NCI-H2107 (cell line): ENCODE measurements at regions not wholly inside any gene's neighbourhood (a gene's known extent, or its start where the extent isn't known, plus 50 kb on each side); places are given as distances from the start of the nearest gene placed in this dataset.

Experiments
- DNase-seq: peaks from one replicate; lab custom pipeline; 2025; lab: John Stamatoyannopoulos, UW

DNA sequence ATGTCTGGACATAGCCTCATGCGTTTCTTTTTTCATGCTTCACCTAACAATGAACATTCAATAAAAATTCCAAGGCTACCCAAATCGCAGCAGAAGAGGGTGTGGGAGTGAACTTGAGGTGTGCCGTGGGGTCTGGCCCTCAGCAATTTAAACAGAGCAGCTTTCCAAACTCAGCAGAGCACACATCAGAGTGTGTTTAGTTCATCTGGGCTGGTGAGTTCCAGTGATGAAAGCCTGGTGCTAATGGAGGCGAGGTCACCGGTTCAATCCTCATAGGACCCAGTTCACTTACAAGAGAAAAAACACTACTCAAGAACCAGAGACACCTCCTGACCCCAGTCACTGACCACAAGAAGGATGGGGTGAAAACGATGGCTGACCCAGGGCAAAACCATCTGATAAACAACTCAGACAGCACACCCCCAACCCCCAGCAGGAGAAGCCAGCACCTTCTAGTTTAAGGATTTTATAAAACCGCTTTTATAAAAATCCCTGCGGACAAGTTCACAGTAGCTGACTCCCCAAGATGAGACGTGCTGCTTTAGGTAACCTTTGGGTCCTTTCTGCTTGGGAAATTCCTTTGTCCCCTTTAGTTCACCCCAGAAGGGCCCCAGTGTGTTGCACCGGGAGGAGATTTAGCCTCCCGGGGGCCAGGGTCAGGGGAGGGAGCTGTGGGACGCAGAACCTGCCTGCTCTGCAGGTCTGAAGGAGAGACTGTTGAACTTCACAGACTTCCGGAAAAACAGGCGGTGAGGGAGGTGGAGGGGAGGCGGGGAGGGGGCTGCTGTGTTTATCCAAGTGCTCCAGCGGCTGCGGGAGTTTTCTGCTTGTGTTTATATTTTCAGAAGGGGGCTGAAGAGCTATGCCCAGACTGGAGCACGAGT, 152.7 kb upstream of the SOX11 start:
- DNase-seq, result no peak

DNA sequence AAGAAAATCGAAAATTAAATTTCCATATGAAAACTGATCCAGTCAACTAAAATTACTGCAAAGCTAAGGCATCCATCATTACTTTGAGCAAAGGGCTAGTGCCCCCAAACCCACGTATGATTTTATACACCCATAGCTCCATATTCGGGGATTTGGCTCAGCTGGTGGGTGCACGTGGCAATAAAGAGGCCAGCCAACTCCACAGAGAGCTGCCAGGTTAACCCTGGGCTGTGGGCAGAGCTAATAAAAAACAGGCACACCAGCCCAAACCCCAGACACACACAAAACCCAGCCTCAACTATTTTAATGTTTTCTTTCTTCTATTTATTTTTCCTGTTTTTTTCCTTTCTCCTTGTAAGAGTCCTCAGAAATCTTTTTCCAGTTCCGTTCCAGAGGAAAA, 151.3 kb upstream of the SOX11 start:
- no peak for DNase-seq

DNA sequence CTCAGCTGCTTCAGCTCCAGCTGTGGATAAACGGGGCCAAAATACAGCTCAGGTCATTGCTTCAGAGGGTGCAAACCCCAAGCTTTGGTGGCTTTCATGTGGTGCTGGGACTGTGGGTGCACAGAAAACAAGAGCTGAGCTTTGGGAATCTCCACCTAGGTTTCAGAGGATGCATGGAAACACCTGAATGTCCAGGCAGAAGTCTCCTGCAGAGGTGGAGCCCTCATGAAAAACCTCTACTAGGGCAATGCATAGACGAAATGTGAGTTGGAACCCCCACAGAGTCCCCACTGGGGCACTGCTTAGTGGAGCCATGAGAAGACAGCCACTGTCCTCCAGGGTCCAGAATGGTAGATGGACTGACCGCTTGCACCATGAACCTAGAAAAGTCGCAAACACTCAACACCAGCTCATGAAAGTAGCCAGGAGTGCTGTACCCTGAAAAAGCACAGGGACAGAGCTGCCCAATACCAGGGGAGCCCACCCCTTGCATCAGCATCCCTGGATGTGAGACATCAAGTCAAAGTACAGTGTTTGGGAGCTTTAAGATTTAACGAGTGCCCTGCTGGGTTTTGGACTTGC, 147.9 kb upstream of the SOX11 start:
- DNase-seq, result no peak

DNA sequence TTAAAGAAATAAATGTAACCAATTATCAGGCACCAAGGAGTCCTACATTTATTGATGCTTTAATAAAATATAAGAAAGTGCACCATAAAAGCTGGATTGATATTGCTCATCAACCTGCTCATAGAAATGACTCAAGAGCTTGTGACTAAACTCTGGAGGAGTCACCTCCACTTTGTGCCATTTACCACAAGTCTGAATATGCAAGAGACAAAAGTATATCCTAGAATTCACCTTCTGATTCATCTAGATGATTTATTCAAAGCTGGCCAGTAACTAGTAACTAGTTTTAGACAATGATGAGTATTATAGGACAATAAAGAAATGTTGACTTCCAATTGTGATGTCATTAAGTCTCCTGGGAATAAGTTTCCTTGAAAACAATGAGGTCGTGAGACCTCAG, 146.0 kb upstream of the SOX11 start:
- no peak for DNase-seq

DNA sequence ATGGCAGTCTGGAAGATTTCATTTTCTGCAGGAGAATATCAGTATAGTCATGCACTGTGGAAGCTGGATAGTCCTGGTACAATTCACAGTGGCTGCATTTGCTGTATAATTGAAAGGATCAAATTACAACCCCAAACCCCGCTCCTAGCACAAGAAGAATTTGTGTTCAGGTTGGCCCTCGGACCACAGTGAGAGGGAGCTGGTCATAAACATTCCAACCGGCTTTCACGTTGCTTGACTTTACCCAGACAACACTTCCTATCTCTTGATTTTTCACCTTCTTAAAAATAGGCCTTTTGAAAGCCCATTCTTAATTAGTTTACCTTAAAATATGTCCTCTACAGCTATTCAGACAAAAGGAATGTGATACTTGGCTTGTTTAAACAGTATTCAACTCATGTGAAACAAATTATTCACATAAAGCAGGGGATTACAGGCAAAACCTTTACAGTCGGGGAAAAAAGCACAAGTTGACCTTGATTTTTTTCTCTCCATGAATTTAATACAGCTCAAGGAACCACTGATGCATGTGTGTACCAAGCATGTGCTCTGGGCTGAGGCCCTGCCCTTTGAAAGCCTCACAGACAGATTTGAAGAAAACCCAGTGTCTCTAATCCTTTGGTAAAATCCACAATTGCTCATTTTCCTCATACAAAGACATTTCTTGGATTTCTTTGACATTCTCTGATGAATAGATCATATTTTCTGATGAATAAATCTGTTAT, 143.0 kb upstream of the SOX11 start:
- DNase-seq, result no peak

DNA sequence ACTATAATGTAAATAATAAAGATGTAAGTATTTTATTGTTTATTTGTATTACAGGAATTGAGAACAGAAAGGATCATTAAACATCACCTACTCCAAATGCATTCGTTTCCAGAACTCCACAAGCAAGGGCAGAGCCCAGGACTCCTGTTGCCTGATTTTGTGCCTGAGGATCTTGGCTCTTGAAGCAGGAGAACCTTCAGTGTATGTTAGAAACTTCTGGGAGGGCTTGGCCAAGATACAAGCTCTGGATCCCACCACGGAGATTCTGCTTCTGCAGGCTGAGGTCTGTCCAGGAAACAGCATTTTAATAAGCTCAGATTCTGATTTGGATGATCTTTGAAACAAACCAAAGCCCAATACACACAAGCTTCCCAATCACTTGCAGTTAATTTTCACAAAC, 142.4 kb upstream of the SOX11 start:
- no peak for DNase-seq

DNA sequence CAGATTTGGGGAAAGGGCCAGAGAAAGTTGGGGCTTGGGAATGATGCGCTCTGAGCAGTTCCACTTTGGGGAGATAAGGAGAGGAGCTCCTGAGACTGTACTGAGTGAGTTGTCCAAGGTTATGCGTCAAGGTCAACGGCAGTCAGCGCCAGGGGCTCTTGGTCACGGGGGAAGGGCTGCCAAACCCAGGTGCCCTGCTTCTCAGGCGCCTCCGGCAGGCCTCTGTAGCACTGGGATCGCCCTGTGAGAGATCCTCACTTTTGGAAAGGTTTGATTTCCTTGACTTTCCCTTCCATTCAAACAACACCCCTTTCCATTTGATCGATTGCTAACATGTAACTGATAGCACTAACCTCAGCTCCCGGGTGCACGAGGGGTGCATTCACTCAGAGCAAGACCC, 136.5 kb upstream of the SOX11 start:
- no peak for DNase-seq

DNA sequence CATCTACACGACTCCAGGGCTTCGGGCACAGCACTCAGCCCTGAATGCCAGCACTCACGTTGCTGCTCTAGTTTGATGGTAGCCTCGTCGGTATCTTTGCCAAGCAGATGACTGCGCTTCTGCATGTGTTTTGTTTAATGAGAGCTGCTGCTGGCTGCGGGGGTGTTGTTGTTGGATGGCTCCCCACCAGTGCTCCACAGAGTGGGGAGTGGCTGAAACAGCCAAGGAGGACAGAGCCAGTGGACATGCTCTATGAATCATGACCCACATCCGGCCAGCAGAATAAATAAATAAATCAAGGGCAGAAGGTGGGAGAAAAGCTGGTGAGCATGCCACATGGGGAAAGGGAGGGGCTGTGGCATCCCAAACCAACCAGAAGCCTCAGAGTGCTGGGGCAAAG, 131.2 kb upstream of the SOX11 start:
- DNase-seq, result no peak

DNA sequence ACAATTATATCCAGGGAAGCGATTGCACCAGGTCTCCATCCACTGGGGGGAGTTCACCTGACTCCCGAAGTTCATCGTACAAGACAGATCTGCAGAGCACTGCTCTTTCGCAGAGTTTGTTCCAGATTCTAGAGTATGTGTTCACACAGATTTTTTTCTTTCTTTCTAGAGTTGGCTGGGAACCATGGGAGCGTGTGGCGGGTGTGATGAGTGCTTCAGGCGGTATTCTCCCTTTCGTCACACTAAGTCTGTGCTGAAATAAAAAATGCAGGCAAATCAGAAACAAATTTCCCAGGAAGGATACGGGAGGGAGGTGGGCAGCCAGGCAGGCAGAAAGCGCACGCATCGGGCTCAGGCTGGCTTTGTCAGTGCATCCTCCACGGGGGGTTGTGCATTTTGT, 129.8 kb upstream of the SOX11 start:
- DNase-seq, result no peak

DNA sequence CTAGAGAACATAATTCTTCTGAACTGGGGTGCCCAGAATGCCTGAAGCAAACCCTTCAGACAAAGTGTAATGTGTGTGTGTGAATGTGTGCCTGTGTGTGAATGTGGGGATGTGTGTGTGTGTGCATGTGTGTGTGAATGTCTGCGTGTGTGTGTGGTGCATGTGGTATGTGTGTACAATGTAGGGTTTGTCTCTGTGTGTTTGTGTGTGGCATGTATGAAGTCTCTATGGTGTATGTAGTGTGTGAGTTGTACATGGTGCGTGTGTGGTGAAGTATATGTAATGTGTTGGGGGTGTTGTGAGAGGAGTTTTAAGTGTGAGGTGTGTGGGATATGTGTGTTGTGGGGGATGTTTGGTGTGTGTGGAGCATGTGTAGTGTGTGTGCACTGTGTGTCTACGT, 129.3 kb upstream of the SOX11 start:
- DNase-seq, result no peak

DNA sequence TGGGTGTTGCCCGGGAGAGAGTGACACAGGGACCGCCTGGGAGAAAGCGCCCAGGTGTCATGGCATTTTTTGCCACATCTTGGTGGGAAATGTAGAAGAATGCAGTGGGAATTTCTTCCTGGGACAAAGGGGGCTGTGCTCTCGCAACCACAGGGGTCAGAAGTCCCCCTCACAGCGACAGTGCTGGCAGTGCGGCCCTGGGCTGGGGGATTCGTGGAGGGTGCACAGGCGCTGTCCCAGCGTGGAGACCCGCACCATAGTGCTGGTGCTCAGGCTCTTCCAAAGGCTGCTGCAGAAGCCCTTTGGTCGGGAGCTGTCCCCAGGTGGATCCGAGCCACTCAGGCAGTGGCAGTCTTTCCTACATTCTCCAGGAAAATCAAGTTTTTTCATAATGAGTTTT, 128.8 kb upstream of the SOX11 start:
- no peak for DNase-seq

DNA sequence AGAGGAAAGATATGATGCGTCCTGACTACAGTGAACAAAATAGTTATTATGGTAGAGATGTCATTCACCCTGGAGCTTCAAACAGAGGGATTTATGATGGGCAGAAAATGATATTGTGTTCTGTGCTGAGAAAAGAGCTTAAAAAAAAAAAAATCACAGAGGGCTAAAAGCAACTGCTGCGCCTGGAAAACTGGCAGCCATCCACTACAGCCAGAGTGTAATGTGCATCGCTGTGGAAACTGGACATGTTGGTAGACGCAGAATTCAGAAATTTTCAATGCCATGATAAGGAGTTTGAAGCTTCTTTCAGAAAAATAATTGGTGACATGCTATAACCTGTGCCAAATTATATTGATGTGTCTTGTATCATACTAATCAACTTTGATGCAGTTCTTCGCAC, 122.9 kb upstream of the SOX11 start:
- no peak for DNase-seq

DNA sequence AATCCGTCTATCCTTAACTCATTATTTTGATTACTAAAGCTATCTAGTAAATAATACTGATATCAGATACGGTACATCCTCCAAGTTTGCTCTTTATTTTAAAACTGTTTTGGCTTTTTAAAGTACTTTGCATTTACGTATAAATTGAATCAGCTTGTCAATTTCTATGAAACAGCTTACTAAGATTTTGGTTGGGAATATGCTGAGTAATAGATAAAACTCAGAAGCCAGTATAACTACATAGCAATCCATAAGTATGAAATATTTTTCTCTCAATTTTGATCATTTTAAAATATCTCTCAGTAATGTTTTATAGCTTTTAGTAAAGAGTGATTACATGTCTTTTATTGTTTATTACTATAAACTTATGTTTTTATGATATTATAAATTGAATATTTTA, 116.2 kb upstream of the SOX11 start:
- DNase-seq, result no peak

DNA sequence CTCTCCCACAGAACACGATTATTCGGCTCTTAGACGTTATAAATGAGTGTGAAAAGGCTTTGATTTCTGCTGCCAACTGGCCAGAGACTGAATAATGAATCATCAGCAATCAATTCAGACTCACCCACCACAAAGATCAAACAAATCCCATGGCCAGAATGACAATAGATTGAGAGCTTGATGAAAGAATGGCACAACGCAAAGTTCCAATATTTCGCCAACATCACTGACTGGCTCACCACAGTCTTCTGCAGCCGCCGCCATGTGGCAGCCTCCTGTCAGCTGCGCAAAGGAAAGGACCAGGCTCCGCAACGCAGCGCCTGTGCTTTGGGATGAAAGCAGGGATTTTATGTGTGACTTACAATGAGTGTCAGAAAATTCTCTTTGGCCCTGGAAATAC, 104.4 kb upstream of the SOX11 start:
- no peak for DNase-seq

DNA sequence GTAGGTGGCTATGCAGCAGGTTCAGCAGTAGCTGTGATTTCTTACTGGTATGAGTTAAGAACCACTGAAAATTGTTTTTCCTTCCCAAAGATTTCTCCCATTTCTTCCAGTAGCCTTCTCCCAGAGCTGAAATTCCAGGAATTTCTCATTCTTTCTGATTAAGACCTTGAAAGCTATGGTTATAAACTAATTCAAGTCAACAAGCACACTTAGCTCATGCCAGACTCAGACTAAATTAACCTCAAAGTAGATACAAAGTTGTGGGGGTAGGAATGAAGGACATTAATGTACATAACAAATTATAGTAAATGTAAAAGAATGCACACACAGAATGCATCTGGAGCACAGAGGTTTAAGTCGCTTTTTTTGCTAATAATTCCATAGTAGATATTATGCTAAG, 103.6 kb upstream of the SOX11 start:
- DNase-seq, result no peak

DNA sequence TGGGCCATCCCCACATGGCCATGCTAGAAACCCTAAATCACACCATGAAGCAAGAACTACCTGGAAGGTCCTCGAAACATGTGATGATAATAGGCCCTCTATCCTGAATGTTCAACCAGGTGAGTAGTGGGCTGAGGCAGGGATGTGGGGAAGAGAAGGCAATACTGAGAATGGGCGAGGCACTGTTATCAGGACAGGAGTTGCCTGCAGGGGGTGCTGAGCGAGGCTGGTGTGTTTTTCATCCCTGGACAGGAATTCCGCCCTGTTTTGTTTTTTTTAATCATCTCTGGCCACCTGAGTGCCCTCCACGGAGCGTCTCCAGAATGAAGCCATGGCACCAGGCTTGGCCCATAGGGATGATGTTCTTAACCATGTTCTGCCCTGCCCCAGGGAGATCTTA, 103.0 kb upstream of the SOX11 start:
- no peak for DNase-seq

DNA sequence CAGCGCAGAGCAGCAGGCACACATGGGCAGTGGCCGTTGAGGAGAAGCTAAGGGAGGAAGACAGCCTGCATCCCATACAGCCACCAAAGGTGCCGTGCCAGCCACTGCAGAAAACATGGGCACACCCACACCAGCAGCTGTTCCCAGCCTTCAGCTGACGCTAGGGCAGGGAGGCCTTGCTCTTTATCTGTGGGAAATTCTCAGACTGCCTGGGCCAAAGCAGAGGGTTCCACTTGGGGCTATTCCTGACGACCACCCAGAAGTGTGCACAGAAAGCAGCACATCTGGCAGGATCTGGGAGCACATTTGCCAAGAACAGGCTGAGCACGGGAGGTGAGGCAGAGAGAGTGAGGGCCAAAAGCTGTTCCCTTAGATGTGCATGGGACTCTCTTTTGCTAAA, 101.3 kb upstream of the SOX11 start:
- DNase-seq, result no peak

DNA sequence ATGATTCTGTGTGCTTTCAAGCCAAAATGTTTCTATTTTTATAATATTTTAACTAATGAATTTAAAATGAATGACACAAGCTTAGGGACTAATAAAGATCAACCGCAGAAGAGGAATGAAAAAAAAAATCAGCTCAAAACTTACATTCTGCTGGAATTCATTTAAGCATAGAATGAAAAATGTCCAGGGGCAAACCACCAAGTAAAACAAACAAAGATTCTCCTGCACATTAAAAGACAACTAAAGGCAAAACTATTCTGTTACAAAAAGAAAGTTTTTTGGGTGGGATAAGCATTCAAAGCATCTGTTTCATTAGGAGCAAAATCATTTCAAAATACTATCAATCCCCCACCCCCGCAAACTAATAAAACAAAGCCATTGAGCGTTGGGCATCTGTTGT, 99.3 kb upstream of the SOX11 start:
- DNase-seq, result no peak

DNA sequence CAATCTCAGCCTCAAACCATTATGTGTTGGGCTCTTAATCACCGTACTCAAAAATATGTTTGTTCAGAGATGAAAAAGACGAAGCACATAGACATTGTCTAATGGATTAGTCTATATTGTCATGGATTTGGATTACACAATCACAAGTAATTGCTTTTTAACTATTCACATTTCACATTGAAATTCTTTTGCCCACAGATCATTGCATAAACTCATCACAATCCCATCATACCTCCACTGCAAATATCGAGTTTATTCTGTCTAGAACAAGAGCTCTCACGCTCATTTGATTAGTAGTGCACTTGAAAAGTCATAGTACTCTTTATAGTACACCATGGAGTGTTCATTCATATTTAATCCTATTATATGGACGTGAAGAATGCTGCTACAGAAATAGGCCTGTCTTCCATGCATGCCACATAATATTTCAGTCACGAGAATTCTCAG, 97.9 kb upstream of the SOX11 start:
- DNase-seq, result no peak

DNA sequence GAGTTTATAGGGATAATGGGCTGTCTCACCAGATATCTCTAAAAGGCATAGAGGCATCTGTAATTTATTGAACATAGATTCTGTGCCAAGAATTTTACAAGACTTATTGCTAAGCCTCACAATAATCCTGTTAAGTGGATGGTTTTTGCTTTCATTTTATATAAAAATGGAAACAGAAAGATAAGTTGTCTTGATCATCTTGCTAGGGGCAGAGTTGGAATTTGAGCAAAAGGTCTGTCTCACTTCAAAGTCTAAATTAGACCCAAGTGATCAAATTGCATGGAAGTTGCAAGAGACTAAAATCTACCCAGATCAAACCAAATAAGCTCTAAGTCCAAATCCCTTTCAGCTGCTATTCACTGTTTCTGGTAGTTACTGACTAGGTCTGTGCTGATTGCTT, 95.3 kb upstream of the SOX11 start:
- DNase-seq, result no peak

DNA sequence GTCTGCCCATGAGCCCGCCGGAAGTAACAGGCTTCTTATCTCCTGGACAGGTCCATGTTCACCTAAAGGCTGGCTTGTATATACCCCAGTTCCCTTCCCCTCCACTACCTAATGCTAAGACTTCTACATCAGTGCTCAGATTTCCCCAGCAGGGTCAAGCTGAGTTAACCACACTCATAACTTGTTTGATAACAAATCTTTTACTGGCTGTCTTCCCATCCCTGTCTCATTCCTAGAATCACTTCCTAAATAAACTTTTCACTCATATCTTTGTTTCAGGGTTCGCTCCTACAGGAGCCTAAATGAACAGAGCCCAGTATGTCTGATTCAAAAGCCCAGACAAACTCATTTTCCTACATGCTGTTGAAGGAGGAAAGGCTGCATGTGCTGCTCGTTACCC, 94.0 kb upstream of the SOX11 start:
- DNase-seq, result no peak

DNA sequence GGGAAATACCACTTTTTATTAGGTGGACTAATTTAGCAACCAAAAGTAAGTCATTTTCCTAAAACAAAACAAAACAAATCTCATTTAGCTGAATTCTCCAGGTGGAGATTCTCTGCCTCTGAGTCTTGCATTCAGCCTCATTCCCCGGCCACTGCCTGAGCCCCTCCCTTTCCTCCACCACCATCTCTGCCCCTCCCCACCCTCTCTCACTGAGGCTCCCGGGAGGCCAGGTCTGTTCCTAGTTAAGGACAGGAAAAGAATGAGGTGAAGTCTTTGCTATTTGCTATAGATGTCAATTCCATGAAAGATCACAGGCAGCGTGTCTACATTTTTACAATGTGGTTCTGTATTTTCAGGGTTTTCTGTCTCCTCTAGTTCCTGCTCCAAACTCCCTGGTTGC, 83.0 kb upstream of the SOX11 start:
- no peak for DNase-seq

DNA sequence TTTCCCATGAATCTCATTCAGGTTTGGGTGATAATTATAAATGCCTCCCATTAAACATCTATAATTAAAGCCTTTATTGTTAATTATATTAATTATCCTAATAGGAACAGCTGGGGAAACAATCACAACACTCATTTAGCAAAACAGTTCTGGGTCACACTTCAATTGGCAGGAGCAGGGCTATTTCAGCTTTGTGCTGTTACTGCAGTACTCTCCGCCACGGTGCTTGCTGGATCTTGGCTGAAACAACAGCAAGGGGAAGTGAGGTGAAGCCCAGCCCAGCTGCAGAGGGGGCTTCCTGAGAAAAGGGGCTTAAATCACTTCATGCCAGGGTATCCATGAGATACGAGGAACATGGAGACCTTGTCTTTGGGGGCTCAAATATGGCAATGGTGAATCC, 79.5 kb upstream of the SOX11 start:
- DNase-seq, result no peak
